Epithelial cell of esophagus (primary cell): ENCODE measurements at regions not wholly inside any gene's neighbourhood (a gene's known extent, or its start where the extent isn't known, plus 50 kb on each side); places are given as distances from the start of the nearest gene placed in this dataset.

ENCODE experiments used
- DNase-seq: peaks from one replicate; pipeline ENCODE4 v3.0.0; 2010; ENCODE audit warnings: low read depth
- H3K4me3 ChIP-seq: 2 replicates; pipeline ENCODE4 v1.5.1; 2011; ENCODE audit warnings: mild to moderate bottlenecking, low read length, control low read depth
- CTCF ChIP-seq: IDR thresholded peaks from 2 replicates; pipeline ENCODE4 v1.5.1; 2011; ENCODE audit warnings: low read depth, mild to moderate bottlenecking, low read length, control low read depth, inconsistent platforms; ENCODE audit not compliant: insufficient read depth; ENCODE audit errors: missing control alignments

- H3K4me3 ChIP-seq: no peak overlapping the region
- DNase-seq: no peak
- no peak for TF ChIP-seq CTCF
Measured at GRCh38 chrX:98514032-98514431, 1630.3 kb downstream of the RPA4 start.

- TF ChIP-seq CTCF: no peak
- no peak overlapping the region for H3K4me3 ChIP-seq
- DNase-seq: no peak
Measured at GRCh38 chrX:98516120-98516519, 1632.4 kb downstream of the RPA4 start.

- TF ChIP-seq CTCF: no peak
- H3K4me3 ChIP-seq: no peak overlapping the region
- no peak for DNase-seq
Measured at GRCh38 chrX:98523026-98523425, 1639.3 kb downstream of the RPA4 start.

GRCh38 chrX:98523521-98523920, 1639.8 kb downstream of the RPA4 start:
- TF ChIP-seq CTCF: no peak

GRCh38 chrX:98548519-98548918, 1664.8 kb downstream of the RPA4 start:
- DNase-seq: no peak
- no peak for TF ChIP-seq CTCF
- no peak overlapping the region for H3K4me3 ChIP-seq

More at GRCh38 chrX:98523521-98523920, 1639.8 kb downstream of the RPA4 start:
- H3K4me3 ChIP-seq: no peak overlapping the region
- no peak for DNase-seq

GRCh38 chrX:98568795-98569194, 1685.1 kb downstream of the RPA4 start:
- no peak overlapping the region for H3K4me3 ChIP-seq
- no peak for DNase-seq
- TF ChIP-seq CTCF: no peak

- H3K4me3 ChIP-seq: no peak overlapping the region
- TF ChIP-seq CTCF: no peak
- DNase-seq: no peak
Measured at GRCh38 chrX:98605941-98606340, 1722.2 kb downstream of the RPA4 start.
